Naive thymus-derived CD8-positive, alpha-beta T cell (primary cell): ENCODE measurements at regions not wholly inside any gene's neighbourhood (a gene's known extent, or its start where the extent isn't known, plus 50 kb on each side); places are given as distances from the start of the nearest gene placed in this dataset.
"Not testable (repeated sequence)": the region's sequence is repeated elsewhere in the genome, so short reads cannot be mapped to it uniquely, and the experiment has no call there.

Experiments
- ATAC-seq, 2 donors: fragments of 150-1000 bp; cut with Tn5 transposase in 1 of 2; sonication (Bioruptor Pico), chemical (Tn5 transposase) in 1 of 2; 1 replicate in 1 of 2; 2 replicates in 1 of 2; pipeline ENCODE4 v1.10.0; 2021; ENCODE audit warnings: mild to moderate bottlenecking in 2 of 2, moderate library complexity in 2 of 2
- POLR2A ChIA-PET: fragments of 350-600 bp; sonication (Branson Sonifier 250); formaldehyde crosslinking; loops from one replicate; lab custom pipeline; 2021; ENCODE audit warnings: antibody characterized with exemption; lab: Charles Lee
- DNase-seq, 10 donors: peaks; one replicate each; pipeline versions ENCODE4 v3.0.0 to v3.0.0-alpha.2; 2020 to 2022
- H3K27ac Mint-ChIP-seq, 10 donors: one replicate each; pipeline ENCODE4 v1.8.0; 2020 to 2022; ENCODE audit warnings: mild to moderate bottlenecking in 10 of 10, mixed read lengths in 10 of 10, moderate library complexity in 4 of 10, inconsistent platforms in 1 of 10
- H3K27me3 Mint-ChIP-seq, 5 donors: one replicate each; pipeline ENCODE4 v1.8.0; 2021 to 2022; ENCODE audit warnings: mixed read lengths in 5 of 5
- H3K36me3 Mint-ChIP-seq, 3 donors: one replicate each; pipeline ENCODE4 v1.8.0; 2020 to 2022; ENCODE audit warnings: mixed read lengths in 3 of 3, mild to moderate bottlenecking in 2 of 3, inconsistent platforms in 1 of 3
- H3K4me1 Mint-ChIP-seq, 4 donors: one replicate each; pipeline ENCODE4 v1.8.0; 2021 to 2022; ENCODE audit warnings: mixed read lengths in 4 of 4
- H3K4me3 Mint-ChIP-seq, 10 donors: one replicate each; pipeline ENCODE4 v1.8.0; 2020 to 2022; ENCODE audit warnings: mild to moderate bottlenecking in 10 of 10, mixed read lengths in 10 of 10, moderate library complexity in 6 of 10, inconsistent platforms in 1 of 10
- H3K9me3 Mint-ChIP-seq, 9 donors: one replicate each; pipeline ENCODE4 v1.8.0; 2020 to 2022; ENCODE audit warnings: mixed read lengths in 9 of 9, mild to moderate bottlenecking in 3 of 9, inconsistent platforms in 1 of 9, moderate library complexity in 1 of 9

- Mint-ChIP-seq H3K9me3 (peaks cover 0 to 26% (median 5%) of the 10 kb centered on the region in 9 donors), H3K36me3 (no peaks in the 10 kb centered on the region), H3K27ac (no peak overlapping the region), H3K4me1 (no peaks in the 10 kb centered on the region), H3K27me3 (no peaks in the 10 kb centered on the region), H3K4me3 (no peak overlapping the region)
- POLR2A ChIA-PET: no interaction called here
- peak in 1 of 2 donors; percentile 44 for ATAC-seq
- peak in 2 of 10 donors; percentile 25 to 34 for DNase-seq
These were observed 144.2 kb upstream of the VSTM2A start for GRCh38 chr7:54397836-54398612.

- no peak overlapping the region for H3K27ac Mint-ChIP-seq
- H3K4me3 Mint-ChIP-seq: no peak overlapping the region
- H3K36me3 Mint-ChIP-seq: no peaks in the 10 kb centered on the region
- no peaks in the 10 kb centered on the region for H3K27me3 Mint-ChIP-seq
- no peaks in the 10 kb centered on the region for H3K4me1 Mint-ChIP-seq
- H3K9me3 Mint-ChIP-seq: peaks cover under 1 to 26% (median 5%) of the 10 kb centered on the region in 9 donors
- POLR2A ChIA-PET: no interaction called here
- no peak for DNase-seq
- no peak for ATAC-seq
These were observed 143.3 kb upstream of the VSTM2A start for GRCh38 chr7:54398863-54399262.

DNA sequence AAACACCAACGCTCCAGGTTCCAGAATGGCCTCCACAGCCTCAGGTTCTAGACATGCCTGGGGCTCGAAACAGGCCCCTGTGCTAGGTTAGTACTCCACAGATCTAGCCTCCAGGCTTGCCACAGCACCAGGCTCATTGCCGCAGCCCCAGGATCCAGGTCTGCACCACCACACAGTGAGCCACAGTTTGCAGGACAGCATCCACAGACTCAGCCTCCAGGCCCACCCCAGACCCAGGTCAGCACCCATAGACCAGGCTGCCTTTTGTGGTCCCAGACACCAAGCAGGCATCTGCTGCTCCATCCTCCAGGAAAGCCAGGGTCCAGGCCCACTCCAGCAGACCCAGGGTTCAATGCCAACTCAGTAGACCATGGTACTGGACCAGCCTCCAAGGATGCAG lies 132.3 kb upstream of the VSTM2A start:
- POLR2A ChIA-PET: no interaction called here
- ATAC-seq: no peak
- peaks cover 10 to 50% (median 27%) of the 10 kb centered on the region in 9 donors for H3K9me3 Mint-ChIP-seq

GRCh38 chr7:54416678-54417077 lies 125.5 kb upstream of the VSTM2A start:
- no peak for DNase-seq
- H3K27me3 Mint-ChIP-seq: no peaks in the 10 kb centered on the region
- no peak overlapping the region for H3K4me3 Mint-ChIP-seq
- no peak for ATAC-seq
- POLR2A ChIA-PET: no interaction called here
- H3K9me3 Mint-ChIP-seq: peaks cover 4 to 34% (median 13%) of the 10 kb centered on the region in 9 donors
- peaks cover 0 to 1% (median 0%) of the 10 kb centered on the region in 4 donors for H3K4me1 Mint-ChIP-seq
- H3K27ac Mint-ChIP-seq: no peak overlapping the region
- peaks cover 0 to 6% (median 0%) of the 10 kb centered on the region in 3 donors for H3K36me3 Mint-ChIP-seq

More for the DNA sequence above, 132.3 kb upstream of the VSTM2A start:
- H3K27me3 Mint-ChIP-seq: no peaks in the 10 kb centered on the region
- H3K36me3 Mint-ChIP-seq: peaks cover 0 to 12% (median 4%) of the 10 kb centered on the region in 3 donors
- DNase-seq: no peak
- no peak overlapping the region for H3K27ac Mint-ChIP-seq
- H3K4me1 Mint-ChIP-seq: no peaks in the 10 kb centered on the region
- H3K4me3 Mint-ChIP-seq: no peak overlapping the region

- DNase-seq (no peak), ATAC-seq (no peak)
- Mint-ChIP-seq H3K27ac (no peak overlapping the region), H3K9me3 (peaks cover 1 to 36% (median 10%) of the 10 kb centered on the region in 9 donors), H3K4me1 (peaks cover 0 to 1% (median 0%) of the 10 kb centered on the region in 4 donors), H3K4me3 (no peak overlapping the region), H3K36me3 (peaks cover 0 to 6% (median 0%) of the 10 kb centered on the region in 3 donors), H3K27me3 (no peaks in the 10 kb centered on the region)
- POLR2A ChIA-PET: no interaction called here
These were observed 123.0 kb upstream of the VSTM2A start for GRCh38 chr7:54419209-54419608.

GRCh38 chr7:54426406-54426805 lies 115.8 kb upstream of the VSTM2A start:
- no peaks in the 10 kb centered on the region for H3K36me3 Mint-ChIP-seq
- H3K9me3 Mint-ChIP-seq: peaks cover 3 to 39% (median 19%) of the 10 kb centered on the region in 9 donors
- H3K4me1 Mint-ChIP-seq: no peaks in the 10 kb centered on the region
- POLR2A ChIA-PET: no interaction called here
- H3K27ac Mint-ChIP-seq: no peak overlapping the region
- DNase-seq: no peak
- no peak overlapping the region for H3K4me3 Mint-ChIP-seq
- no peaks in the 10 kb centered on the region for H3K27me3 Mint-ChIP-seq
- ATAC-seq: no peak

- no peaks in the 10 kb centered on the region for H3K4me1 Mint-ChIP-seq
- H3K4me3 Mint-ChIP-seq: no peak overlapping the region
- no peaks in the 10 kb centered on the region for H3K36me3 Mint-ChIP-seq
- POLR2A ChIA-PET: no interaction called here
- DNase-seq (no peak), ATAC-seq (no peak)
- no peaks in the 10 kb centered on the region for H3K27me3 Mint-ChIP-seq
- H3K9me3 Mint-ChIP-seq: peaks cover 5 to 27% (median 17%) of the 10 kb centered on the region in 9 donors
- H3K27ac Mint-ChIP-seq: no peak overlapping the region
These were observed 113.1 kb upstream of the VSTM2A start for GRCh38 chr7:54429111-54429510.

- no peak for DNase-seq
- Mint-ChIP-seq H3K27ac (no peak overlapping the region), H3K9me3 (peaks cover 8 to 53% (median 23%) of the 10 kb centered on the region in 9 donors), H3K4me3 (no peak overlapping the region), H3K36me3 (no peaks in the 10 kb centered on the region), H3K4me1 (no peaks in the 10 kb centered on the region), H3K27me3 (no peaks in the 10 kb centered on the region)
- ATAC-seq: no peak
- POLR2A ChIA-PET: no interaction called here
These were observed 102.8 kb upstream of the VSTM2A start for GRCh38 chr7:54439391-54439790.

GRCh38 chr7:54444046-54444686 lies 98.0 kb upstream of the VSTM2A start:
- H3K27ac Mint-ChIP-seq, H3K4me3 Mint-ChIP-seq, H3K27me3 Mint-ChIP-seq, POLR2A ChIA-PET, DNase-seq, H3K36me3 Mint-ChIP-seq, H3K4me1 Mint-ChIP-seq, ATAC-seq: not testable (repeated sequence)
- peaks cover 5 to 47% (median 10%) of the 10 kb centered on the region in 9 donors for H3K9me3 Mint-ChIP-seq

DNA sequence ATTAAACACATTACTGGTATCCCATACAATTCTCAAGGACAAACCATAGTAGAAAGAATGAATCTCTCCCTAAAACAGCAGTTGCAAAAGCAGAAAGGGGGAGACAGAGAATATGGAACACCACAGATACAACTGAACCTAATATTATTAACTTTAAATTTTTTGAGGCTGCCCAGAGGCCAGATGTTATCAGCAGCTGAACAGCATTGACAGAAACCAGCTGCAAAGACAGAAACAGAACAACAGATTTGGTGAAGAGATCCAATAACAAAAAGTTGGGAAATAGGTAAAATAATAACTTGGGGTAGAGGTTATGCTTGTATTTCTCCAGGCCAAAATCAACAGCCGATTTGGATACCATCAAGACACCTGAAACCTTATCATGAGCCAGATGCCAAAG lies 89.0 kb upstream of the VSTM2A start:
- ATAC-seq, DNase-seq, H3K4me1 Mint-ChIP-seq, H3K27me3 Mint-ChIP-seq, H3K4me3 Mint-ChIP-seq, POLR2A ChIA-PET, H3K27ac Mint-ChIP-seq: not testable (repeated sequence)
- Mint-ChIP-seq H3K9me3 (peaks cover 20 to 78% (median 35%) of the 10 kb centered on the region in 9 donors), H3K36me3 (peaks cover 0 to 18% (median 0%) of the 10 kb centered on the region in 3 donors)

DNA sequence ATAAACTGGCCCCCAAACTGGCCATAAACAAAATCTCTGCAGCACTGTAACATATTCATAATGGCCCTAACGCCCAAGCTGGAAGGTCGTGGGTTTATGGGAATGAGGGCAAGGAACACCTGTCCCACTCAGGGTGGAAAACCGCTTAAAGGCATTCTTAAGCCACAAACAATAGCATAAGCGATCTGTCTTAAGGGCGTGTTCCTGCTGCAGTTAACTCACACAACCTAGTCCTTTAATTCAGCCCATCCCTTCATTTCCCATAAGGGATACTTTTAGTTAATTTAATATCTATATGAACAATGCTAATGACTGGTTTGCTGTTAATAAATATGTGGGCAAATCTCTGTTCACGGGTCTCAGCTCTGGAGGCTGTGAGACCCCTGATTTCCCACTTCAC lies 87.5 kb upstream of the VSTM2A start:
- ATAC-seq, POLR2A ChIA-PET, H3K27me3 Mint-ChIP-seq, H3K4me1 Mint-ChIP-seq, H3K4me3 Mint-ChIP-seq, H3K27ac Mint-ChIP-seq, DNase-seq: not testable (repeated sequence)
- H3K9me3 Mint-ChIP-seq: peaks cover 16 to 80% (median 34%) of the 10 kb centered on the region in 9 donors
- peaks cover 0 to 18% (median 0%) of the 10 kb centered on the region in 3 donors for H3K36me3 Mint-ChIP-seq

DNA sequence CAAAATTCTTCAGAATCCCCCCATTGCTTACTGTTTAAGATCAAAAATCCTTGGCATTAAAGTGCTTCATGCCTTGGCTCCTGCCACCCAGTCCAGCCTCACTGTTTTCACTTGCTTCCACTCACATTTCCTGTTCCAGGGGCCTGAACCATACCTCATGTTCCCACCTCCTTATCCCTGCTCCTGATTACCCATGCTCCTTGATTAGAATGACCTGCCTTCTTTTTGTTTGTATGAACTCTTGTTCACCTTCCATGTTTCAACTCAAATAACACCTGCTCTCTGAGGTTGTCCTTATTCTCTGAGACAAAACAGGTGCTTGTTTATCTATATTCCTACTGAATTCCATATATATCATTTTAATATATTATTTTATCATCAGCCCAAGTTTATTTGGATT lies 77.1 kb upstream of the VSTM2A start:
- Mint-ChIP-seq H3K4me3 (no peak overlapping the region), H3K27ac (no peak overlapping the region), H3K9me3 (peaks cover 6 to 35% (median 19%) of the 10 kb centered on the region in 9 donors), H3K4me1 (no peaks in the 10 kb centered on the region), H3K36me3 (no peaks in the 10 kb centered on the region), H3K27me3 (no peaks in the 10 kb centered on the region)
- DNase-seq (no peak), ATAC-seq (no peak)
- POLR2A ChIA-PET: no interaction called here

DNA sequence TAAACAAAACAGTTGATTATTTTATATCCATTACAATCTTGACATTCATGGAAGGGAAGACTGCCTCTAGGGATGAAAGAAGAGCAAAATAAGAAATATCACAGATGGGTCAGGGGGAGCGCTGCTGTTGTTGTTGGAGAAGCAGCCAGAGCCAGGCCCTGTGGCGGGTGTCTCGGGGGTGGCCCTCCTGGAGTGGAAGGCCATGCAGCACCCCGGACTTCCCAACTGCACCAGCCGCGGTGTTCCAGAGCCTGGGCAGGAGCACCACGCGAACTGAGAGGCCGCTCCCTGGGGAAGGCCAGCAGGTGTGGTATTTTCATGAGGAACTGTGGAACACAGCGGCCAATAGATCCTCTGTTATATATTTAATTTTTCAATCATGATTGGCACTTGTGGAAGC lies 72.4 kb upstream of the VSTM2A start:
- Mint-ChIP-seq H3K27ac (no peak overlapping the region), H3K4me1 (peaks cover 0 to 2% (median 0%) of the 10 kb centered on the region in 4 donors), H3K9me3 (peaks cover 6 to 49% (median 20%) of the 10 kb centered on the region in 9 donors), H3K27me3 (no peaks in the 10 kb centered on the region), H3K36me3 (no peaks in the 10 kb centered on the region), H3K4me3 (no peak overlapping the region)
- DNase-seq (no peak), ATAC-seq (no peak)
- POLR2A ChIA-PET: no interaction called here
